ENCODE measurements at regions not wholly inside any gene's neighbourhood (a gene's known extent, or its start where the extent isn't known, plus 50 kb on each side); places are given as distances from the start of the nearest gene placed in this dataset.

GRCh38 chr18:38074298-38074876 lies 508.8 kb upstream of the CELF4 start:
- POLR2A ChIA-PET (ENCODE audit: unreplicated experiment), result no interaction called here
- TF ChIP-seq EZH2 (IDR thresholded peaks at IDR 0.05; ENCODE audit: low read length, unreplicated experiment) (no peak), CTCF (conservative IDR thresholded peaks at IDR 0.05; ENCODE audit: low read depth, low read length) (no peak), EZH2phosphoT487 (IDR thresholded peaks at IDR 0.05; ENCODE audit: borderline replicate concordance, low read length) (no peak)
- Histone ChIP-seq H3K4me3 (ENCODE audit: low read length) (no peak overlapping the region), H4K20me1 (ENCODE audit: low read length) (no peaks in the 10 kb centered on the region), H3K36me3 (ENCODE audit: low read depth, low read length) (no peaks in the 10 kb centered on the region), H2AFZ (ENCODE audit: low read length) (no peak overlapping the region), H3K9me2 (replicated peaks; ENCODE audit: low read length) (no peaks in the 10 kb centered on the region), H3F3A (ENCODE audit: low read length, unreplicated experiment) (no peaks in the 10 kb centered on the region), H3K9me3 (ENCODE audit: low read length) (no peaks in the 10 kb centered on the region), H3K27ac (ENCODE audit: low read length) (no peak overlapping the region), H3K9ac (ENCODE audit: low read length) (no peak overlapping the region), H3K79me2 (ENCODE audit: low read length) (no peaks in the 10 kb centered on the region), H3K4me2 (ENCODE audit: low read length) (no peak overlapping the region), H3K4me1 (ENCODE audit: insufficient read depth, low read length) (no peaks in the 10 kb centered on the region), H3K27me3 (ENCODE audit: low read length) (no peaks in the 10 kb centered on the region)
- ATAC-seq (no peak), DNase-seq (no peak)
- intact Hi-C loops (cut with micrococcal nuclease), result no loop called here
- BruUV-seq (replicated peaks), result no TSS peak
- CTCF ChIA-PET, result no interaction called here

- no peak for ATAC-seq
- H3K9ac ChIP-seq (ENCODE audit: low read length), result no peak overlapping the region
- H3K9me2 ChIP-seq (replicated peaks; ENCODE audit: low read length), result no peaks in the 10 kb centered on the region
- H3K9me3 ChIP-seq (ENCODE audit: low read length), result no peaks in the 10 kb centered on the region
- no peak overlapping the region for H3K4me2 ChIP-seq (ENCODE audit: low read length)
- H3K4me1 ChIP-seq (ENCODE audit: insufficient read depth, low read length), result no peaks in the 10 kb centered on the region
- TF ChIP-seq CTCF (conservative IDR thresholded peaks at IDR 0.05; ENCODE audit: low read depth, low read length), result no peak
- H3K4me3 ChIP-seq (ENCODE audit: low read length), result no peak overlapping the region
- no peak overlapping the region for H3K27ac ChIP-seq (ENCODE audit: low read length)
- H3K79me2 ChIP-seq (ENCODE audit: low read length), result no peaks in the 10 kb centered on the region
- ChIA-PET POLR2A (ENCODE audit: unreplicated experiment) (no interaction called here), CTCF (no interaction called here)
- H4K20me1 ChIP-seq (ENCODE audit: low read length), result no peaks in the 10 kb centered on the region
- no peaks in the 10 kb centered on the region for H3F3A ChIP-seq (ENCODE audit: low read length, unreplicated experiment)
- intact Hi-C loops (cut with micrococcal nuclease), result no loop called here
- no TSS peak for BruUV-seq (replicated peaks)
- no peak overlapping the region for H2AFZ ChIP-seq (ENCODE audit: low read length)
- no peaks in the 10 kb centered on the region for H3K36me3 ChIP-seq (ENCODE audit: low read depth, low read length)
- no peak for DNase-seq
- H3K27me3 ChIP-seq (ENCODE audit: low read length), result no peaks in the 10 kb centered on the region
Observed at GRCh38 chr18:38067821-38068220, 502.2 kb upstream of the CELF4 start.

GRCh38 chr18:38067086-38067485 lies 501.5 kb upstream of the CELF4 start:
- DNase-seq (no peak), ATAC-seq (no peak)
- Histone ChIP-seq H3K9me2 (replicated peaks; ENCODE audit: low read length) (no peaks in the 10 kb centered on the region), H3F3A (ENCODE audit: low read length, unreplicated experiment) (no peaks in the 10 kb centered on the region), H3K4me3 (ENCODE audit: low read length) (no peak overlapping the region), H3K79me2 (ENCODE audit: low read length) (no peaks in the 10 kb centered on the region), H3K9ac (ENCODE audit: low read length) (no peak overlapping the region), H3K4me1 (ENCODE audit: insufficient read depth, low read length) (no peaks in the 10 kb centered on the region), H3K27me3 (ENCODE audit: low read length) (no peaks in the 10 kb centered on the region), H4K20me1 (ENCODE audit: low read length) (no peaks in the 10 kb centered on the region), H2AFZ (ENCODE audit: low read length) (no peak overlapping the region), H3K9me3 (ENCODE audit: low read length) (no peaks in the 10 kb centered on the region), H3K36me3 (ENCODE audit: low read depth, low read length) (no peaks in the 10 kb centered on the region), H3K27ac (ENCODE audit: low read length) (no peak overlapping the region), H3K4me2 (ENCODE audit: low read length) (no peak overlapping the region)
- ChIA-PET CTCF (no interaction called here), POLR2A (ENCODE audit: unreplicated experiment) (no interaction called here)
- TF ChIP-seq EZH2 (IDR thresholded peaks at IDR 0.05; ENCODE audit: low read length, unreplicated experiment) (no peak), CTCF (conservative IDR thresholded peaks at IDR 0.05; ENCODE audit: low read depth, low read length) (no peak)
- intact Hi-C loops (cut with micrococcal nuclease), result no loop called here
- BruUV-seq (replicated peaks), result no TSS peak
